Left lung (tissue), 4 donors: ENCODE measurements at regions not wholly inside any gene's neighbourhood (a gene's known extent, or its start where the extent isn't known, plus 50 kb on each side); places are given as distances from the start of the nearest gene placed in this dataset.

Experiments used
- ATAC-seq: fragments of 200-7000 bp; cut with Tn5 transposase; one replicate; pipeline ENCODE4 v1.9.1; 2020; ENCODE audit warnings: moderate library complexity
- DNase-seq, 4 donors: peaks; one replicate each; pipeline ENCODE4 v3.0.0-alpha.2; 2013 to 2020
- H3K27ac ChIP-seq, 2 donors: fragments of 200-600 bp; sonication (generic) in 1 of 2; one replicate each; pipeline versions ENCODE4 v1.5.0 to v1.8.0; 2020 to 2021
- H3K27me3 ChIP-seq, 2 donors: fragments of 200-600 bp; sonication (generic) in 1 of 2; one replicate each; pipeline versions ENCODE4 v1.5.0 to v1.8.0; 2020 to 2021
- H3K36me3 ChIP-seq, 2 donors: fragments of 200-600 bp; sonication (generic) in 1 of 2; one replicate each; pipeline versions ENCODE4 v1.5.0 to v1.8.0; 2020 to 2021
- H3K4me1 ChIP-seq, 2 donors: fragments of 200-600 bp; one replicate each; pipeline ENCODE4 v1.8.0; 2021
- H3K4me3 ChIP-seq, 2 donors: fragments of 200-600 bp; sonication (generic) in 1 of 2; one replicate each; pipeline versions ENCODE4 v1.5.0 to v1.8.0; 2020 to 2021; ENCODE audit warnings: mild to moderate bottlenecking in 1 of 2
- H3K9me3 ChIP-seq, 2 donors: fragments of 200-600 bp; sonication (generic) in 1 of 2; one replicate each; pipeline versions ENCODE4 v1.5.0 to v1.8.0; 2020 to 2021
- intact Hi-C, 2 donors: fragments of 100-400 bp; cut with DNase I; formaldehyde crosslinking; loops; one replicate each; pipeline versions ENCODE4 v1.11.2 to v1.14.2; 2022
- TF ChIP-seq, protein P1 (sequence below), 2 donors: fragments of 200-600 bp; sonication (generic) in 1 of 2; IDR thresholded peaks; one replicate each; pipeline versions ENCODE4 v1.5.0 to v1.8.0; 2021; ENCODE audit warnings: antibody characterized with exemption in 2 of 2
- donor health status: DM: no; HTN: yes; CAD: no.
- donor health status: DM: no; HTN: no; CAD: no.

- intact Hi-C loops: no loop called here
- H3K27ac ChIP-seq: no peak overlapping the region
- no peaks in the 10 kb centered on the region for H3K4me1 ChIP-seq
- H3K27me3 ChIP-seq: no peaks in the 10 kb centered on the region
- TF ChIP-seq, protein P1, sequence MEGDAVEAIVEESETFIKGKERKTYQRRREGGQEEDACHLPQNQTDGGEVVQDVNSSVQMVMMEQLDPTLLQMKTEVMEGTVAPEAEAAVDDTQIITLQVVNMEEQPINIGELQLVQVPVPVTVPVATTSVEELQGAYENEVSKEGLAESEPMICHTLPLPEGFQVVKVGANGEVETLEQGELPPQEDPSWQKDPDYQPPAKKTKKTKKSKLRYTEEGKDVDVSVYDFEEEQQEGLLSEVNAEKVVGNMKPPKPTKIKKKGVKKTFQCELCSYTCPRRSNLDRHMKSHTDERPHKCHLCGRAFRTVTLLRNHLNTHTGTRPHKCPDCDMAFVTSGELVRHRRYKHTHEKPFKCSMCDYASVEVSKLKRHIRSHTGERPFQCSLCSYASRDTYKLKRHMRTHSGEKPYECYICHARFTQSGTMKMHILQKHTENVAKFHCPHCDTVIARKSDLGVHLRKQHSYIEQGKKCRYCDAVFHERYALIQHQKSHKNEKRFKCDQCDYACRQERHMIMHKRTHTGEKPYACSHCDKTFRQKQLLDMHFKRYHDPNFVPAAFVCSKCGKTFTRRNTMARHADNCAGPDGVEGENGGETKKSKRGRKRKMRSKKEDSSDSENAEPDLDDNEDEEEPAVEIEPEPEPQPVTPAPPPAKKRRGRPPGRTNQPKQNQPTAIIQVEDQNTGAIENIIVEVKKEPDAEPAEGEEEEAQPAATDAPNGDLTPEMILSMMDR (IDR thresholded peaks at IDR 0.05): no peak
- DNase-seq (no peak), ATAC-seq (no peak)
- no peaks in the 10 kb centered on the region for H3K9me3 ChIP-seq
- no peaks in the 10 kb centered on the region for H3K36me3 ChIP-seq
- H3K4me3 ChIP-seq: no peak overlapping the region
Measured at GRCh38 chr12:24268663-24269186, 319.3 kb upstream of the SOX5 start.

GRCh38 chr12:24266982-24267381, 317.5 kb upstream of the SOX5 start:
- ATAC-seq: no peak

GRCh38 chr12:24256684-24257083, 307.2 kb upstream of the SOX5 start:
- no peaks in the 10 kb centered on the region for H3K9me3 ChIP-seq
- H3K27me3 ChIP-seq: no peaks in the 10 kb centered on the region
- no peak overlapping the region for H3K27ac ChIP-seq
- TF ChIP-seq, protein P1 (IDR thresholded peaks at IDR 0.05): no peak
- no peak for DNase-seq
- no peaks in the 10 kb centered on the region for H3K4me1 ChIP-seq
- intact Hi-C loops: no loop called here
- H3K4me3 ChIP-seq: no peak overlapping the region
- H3K36me3 ChIP-seq: no peaks in the 10 kb centered on the region
- ATAC-seq: no peak

More at GRCh38 chr12:24266982-24267381, 317.5 kb upstream of the SOX5 start:
- H3K9me3 ChIP-seq: no peaks in the 10 kb centered on the region
- no peaks in the 10 kb centered on the region for H3K27me3 ChIP-seq
- no peak overlapping the region for H3K27ac ChIP-seq
- H3K36me3 ChIP-seq: no peaks in the 10 kb centered on the region
- no peak for DNase-seq
- no peak overlapping the region for H3K4me3 ChIP-seq
- intact Hi-C loops: no loop called here
- H3K4me1 ChIP-seq: no peaks in the 10 kb centered on the region
- TF ChIP-seq, protein P1 (IDR thresholded peaks at IDR 0.05): no peak

- Histone ChIP-seq H3K9me3 (no peaks in the 10 kb centered on the region), H3K4me1 (no peaks in the 10 kb centered on the region), H3K27me3 (no peaks in the 10 kb centered on the region), H3K27ac (no peak overlapping the region), H3K4me3 (no peak overlapping the region), H3K36me3 (no peaks in the 10 kb centered on the region)
- intact Hi-C loops: no loop called here
- TF ChIP-seq, protein P1 (IDR thresholded peaks at IDR 0.05): no peak
- no peak for DNase-seq
- ATAC-seq: no peak
Measured at GRCh38 chr12:24255920-24256665, 306.6 kb upstream of the SOX5 start.

- DNase-seq (no peak), ATAC-seq (no peak)
- no peak overlapping the region for H3K27ac ChIP-seq
- no peaks in the 10 kb centered on the region for H3K4me1 ChIP-seq
- H3K36me3 ChIP-seq: no peaks in the 10 kb centered on the region
- H3K4me3 ChIP-seq: no peak overlapping the region
- H3K9me3 ChIP-seq: no peaks in the 10 kb centered on the region
- intact Hi-C loops: no loop called here
- H3K27me3 ChIP-seq: no peaks in the 10 kb centered on the region
- TF ChIP-seq, protein P1 (IDR thresholded peaks at IDR 0.05): no peak
Measured at GRCh38 chr12:24252602-24253001, 303.1 kb upstream of the SOX5 start.
